Left hindlimb (tissue), 1 donor: ENCODE measurements at regions not wholly inside any gene's neighbourhood (a gene's known extent, or its start where the extent isn't known, plus 50 kb on each side); places are given as distances from the start of the nearest gene placed in this dataset.
A peak's percentile ranks its signal among the peaks of the same experiment; 100 is the strongest.

Experiments
- DNase-seq: peaks from one replicate; pipeline ENCODE4 v3.0.0-alpha.2; 2018

DNA sequence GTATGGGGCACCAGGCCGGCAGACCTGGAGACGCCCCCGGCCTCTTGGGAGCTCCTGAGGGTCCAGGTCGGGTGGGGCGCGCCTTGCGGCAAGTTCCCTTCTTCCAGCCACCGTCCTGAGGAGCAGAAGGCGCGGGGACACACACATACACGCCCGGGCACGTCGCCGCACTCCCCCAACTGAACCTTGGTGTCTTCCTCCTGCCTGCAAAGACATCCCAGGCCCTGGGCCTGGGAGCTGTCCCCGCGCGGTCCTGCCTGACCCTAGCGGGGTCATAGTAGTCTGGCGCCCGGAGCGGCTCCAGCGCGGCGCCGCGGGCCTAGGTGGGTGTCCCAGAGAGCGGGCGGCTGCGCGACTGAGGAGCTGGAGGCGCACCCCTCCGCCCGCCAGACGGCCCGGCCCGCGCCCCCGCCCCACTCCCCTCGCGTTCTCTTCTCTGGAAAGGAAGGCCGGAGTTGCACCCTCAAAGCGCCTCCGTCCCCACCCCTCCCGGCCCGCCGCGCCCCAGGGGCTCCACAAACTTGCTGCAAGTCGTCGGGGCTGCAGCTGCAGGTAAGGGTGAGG is 185.9 kb upstream of the LINGO1 start:
- no peak for DNase-seq

GRCh38 chr15:77817434-77817833 is 184.7 kb upstream of the LINGO1 start:
- DNase-seq: no peak

DNA sequence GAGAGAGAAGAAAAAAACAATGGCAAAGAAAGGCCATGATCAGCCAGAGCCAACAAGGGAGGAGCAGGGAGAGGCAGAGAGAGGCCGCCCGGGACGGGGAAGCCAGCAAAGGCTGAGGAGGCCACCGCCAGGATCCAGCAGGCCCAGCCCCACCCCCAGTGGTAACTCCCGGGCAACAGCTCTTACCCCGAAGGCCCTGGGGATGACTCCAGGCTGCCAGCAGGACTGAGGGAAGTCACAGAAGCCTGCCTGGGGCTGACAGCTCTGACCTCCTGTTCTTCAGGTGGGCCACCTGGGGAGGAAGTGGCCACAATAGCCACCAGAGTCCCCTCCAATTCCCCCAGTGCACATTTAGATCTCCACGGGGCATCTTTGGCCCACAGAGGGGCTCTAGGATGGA is 184.3 kb upstream of the LINGO1 start:
- no peak for DNase-seq

- no peak for DNase-seq
Observed at GRCh38 chr15:77815015-77815414, 182.3 kb upstream of the LINGO1 start.

DNA sequence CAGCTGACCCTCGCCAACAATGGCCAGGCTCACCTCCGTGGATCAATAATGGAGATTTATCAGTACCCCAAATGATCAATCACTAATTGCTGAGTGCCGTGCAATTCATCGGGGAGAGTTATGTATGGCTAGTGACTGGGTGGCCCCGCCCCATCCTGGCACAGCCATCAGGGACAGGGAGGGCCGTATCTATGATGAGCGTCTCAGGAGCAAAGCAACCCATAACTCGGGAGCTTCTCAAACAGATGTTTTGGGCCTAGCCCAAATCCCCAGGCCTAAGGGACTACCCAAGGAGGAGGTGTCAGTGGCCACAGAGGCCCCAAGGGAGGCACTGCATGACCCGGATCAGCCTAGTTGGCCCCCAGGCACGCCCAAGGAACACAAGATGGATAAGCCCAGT is 180.0 kb upstream of the LINGO1 start:
- DNase-seq: no peak

DNA sequence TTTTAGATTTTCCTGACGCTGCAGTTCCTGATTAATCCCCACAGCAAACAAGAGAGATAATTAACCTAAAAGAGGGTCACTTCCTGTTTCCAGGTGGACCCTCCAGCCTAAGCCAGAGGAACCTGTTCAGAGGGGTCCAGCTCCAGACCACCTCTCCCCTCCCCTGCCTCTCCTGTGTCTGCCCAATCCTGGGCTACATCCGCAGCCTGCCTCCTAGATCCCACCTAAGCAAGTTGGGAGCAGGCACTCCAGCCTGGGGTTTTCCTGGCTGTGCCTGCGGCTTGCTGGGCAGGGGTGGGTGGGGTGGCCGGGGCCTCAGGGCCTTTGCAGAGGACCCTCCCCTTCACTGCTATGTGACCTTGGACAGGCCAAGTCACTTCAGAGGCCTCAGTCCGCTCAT is 178.6 kb upstream of the LINGO1 start:
- no peak for DNase-seq

- peak; percentile 78 for DNase-seq
Observed at GRCh38 chr15:77810130-77810571, 177.4 kb upstream of the LINGO1 start.

- DNase-seq: no peak
Observed at GRCh38 chr15:77808581-77809177, 176.0 kb upstream of the LINGO1 start.

- no peak for DNase-seq
Observed at GRCh38 chr15:77808075-77808474, 175.4 kb upstream of the LINGO1 start.

- no peak for DNase-seq
Observed at GRCh38 chr15:77807611-77808010, 174.9 kb upstream of the LINGO1 start.

DNA sequence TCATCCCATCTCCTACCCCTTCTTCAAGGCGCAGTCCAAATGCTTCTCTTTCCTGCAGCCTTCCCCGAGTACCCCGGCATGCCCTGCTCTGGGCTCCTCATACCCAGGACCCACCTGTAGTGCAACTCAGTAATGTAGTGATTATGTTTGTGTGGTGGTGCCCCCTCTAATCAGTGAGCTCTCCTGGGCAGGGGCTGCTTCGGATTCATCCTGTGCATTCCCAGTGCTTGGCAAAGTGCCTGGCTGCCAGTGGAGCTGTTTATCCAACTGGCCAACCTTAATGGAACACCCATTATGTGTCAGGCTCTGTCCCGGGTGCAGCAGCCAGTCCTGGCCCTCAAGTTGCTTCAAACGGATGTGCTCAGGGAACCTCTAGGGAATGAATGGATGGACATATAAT is 174.4 kb upstream of the LINGO1 start:
- no peak for DNase-seq

DNA sequence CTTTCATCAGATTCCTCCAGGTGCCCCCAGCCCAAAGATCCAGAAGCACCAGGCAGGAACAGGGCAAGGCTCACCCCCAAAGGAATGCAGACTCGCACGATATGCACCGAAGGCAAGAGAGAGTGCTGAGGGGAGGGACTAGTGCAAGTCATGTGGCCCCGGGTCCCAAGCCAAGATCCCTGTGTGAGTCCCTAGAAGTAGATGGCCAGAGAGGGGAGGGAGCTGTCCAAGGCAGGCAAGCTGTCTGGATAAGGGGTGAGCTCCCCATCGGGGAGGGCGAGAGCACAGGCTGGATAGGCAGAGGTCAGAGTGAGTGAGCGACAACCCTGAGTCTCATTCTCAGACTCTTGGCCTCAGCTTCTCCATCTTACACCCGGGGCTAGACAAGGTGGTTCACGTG is 171.5 kb upstream of the LINGO1 start:
- no peak for DNase-seq

- DNase-seq: no peak
Observed at GRCh38 chr15:77803487-77803886, 170.8 kb upstream of the LINGO1 start.

DNA sequence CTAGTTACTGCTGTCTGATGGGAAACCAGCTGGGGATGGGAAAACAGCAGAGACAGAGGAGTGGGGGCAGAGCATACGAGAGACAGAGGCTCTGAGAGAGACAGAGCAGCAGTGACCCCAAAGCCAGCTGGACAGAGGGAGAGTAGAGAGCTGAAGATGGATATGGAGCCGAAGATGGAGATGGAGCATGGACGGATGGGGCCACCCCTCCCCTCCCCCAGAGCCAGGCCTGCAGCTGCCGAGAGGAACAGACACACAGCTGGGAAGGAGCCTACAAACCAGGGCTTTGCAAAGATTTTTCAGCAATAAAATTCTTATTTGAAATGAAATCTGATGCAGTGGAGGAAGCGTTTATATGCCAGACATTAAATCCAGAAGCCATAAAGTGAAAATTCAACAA is 167.6 kb upstream of the LINGO1 start:
- no peak for DNase-seq

DNA sequence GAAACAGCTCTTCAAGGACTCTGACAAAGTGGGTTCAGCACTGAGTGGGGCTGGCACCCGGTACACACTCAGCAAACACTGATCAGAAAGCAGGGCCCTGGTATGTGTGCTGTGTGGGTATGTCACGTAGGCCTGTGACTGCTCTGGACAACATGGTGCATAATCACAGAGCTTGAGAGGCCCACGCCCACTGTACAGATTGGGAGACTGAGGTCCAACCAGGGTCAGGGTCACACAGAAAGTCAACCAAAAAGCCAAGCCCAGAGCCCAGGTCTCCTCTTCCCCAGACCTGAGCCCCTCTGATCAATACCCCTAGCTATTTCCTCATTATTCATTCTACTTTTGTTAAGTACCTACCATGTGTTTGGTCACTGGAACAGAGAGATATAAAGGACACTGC is 166.1 kb upstream of the LINGO1 start:
- no peak for DNase-seq

- DNase-seq: no peak
Observed at GRCh38 chr15:77798151-77798835, 165.6 kb upstream of the LINGO1 start.

DNA sequence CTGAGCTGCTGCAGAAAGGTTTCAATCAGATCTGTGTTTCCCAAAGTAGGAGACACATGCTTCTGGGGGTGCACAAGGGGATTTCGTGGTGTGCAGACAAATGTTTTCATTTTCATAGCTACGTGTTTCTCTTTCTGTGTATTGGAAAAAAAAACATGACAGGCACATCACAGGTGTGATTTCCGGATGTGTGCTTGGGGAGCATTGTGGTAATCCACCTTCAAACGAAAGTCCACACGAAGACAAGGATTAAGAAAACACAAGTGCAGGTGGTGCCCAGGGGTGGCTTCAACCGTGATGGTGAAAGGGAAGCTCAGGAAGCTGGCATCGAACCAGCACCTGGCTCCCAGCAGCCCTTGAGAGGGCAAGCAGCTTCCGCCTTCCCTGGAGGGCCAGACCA is 164.6 kb upstream of the LINGO1 start:
- DNase-seq: no peak

- no peak for DNase-seq
Observed at GRCh38 chr15:77796046-77796729, 163.5 kb upstream of the LINGO1 start.

DNA sequence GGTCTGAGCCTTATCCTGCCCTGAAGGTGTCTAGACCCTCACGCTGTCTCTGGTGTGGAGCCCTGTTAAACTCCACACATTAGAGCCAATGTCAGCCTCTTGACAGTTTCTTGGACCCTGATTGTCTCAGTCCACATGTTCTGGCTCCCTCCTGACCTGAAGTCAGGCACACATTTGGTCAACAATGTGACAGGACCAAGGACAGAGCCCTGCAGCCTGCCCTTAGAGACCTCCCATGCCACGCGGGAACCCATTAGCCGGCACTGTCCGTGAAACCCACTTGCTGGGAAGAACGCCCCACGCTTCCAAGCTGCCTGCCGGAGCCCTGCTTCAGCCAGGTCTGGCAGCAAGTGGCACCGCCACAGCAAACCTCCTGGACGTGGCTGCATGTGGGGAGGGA is 162.7 kb upstream of the LINGO1 start:
- no peak for DNase-seq

DNA sequence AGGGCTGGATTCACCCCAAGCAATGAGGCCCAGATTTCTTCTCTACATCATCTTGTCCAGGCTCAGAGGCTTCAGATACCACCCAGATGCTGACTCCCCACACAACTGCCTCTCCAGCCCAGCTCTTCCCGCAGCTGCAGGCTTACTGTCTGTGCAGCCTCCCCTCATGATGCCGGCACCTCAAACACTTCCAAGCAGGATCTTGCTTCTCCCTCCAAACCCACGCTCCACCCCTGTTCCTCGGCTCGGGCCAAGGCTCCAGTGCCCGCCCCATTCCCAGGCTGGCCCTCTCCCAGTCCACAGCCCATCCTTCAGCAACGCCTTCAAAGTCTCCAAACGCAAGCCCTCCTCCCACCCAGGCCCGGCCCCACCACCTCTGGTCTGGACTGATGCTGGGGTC is 159.2 kb upstream of the LINGO1 start:
- peak; percentile 63 for DNase-seq

DNA sequence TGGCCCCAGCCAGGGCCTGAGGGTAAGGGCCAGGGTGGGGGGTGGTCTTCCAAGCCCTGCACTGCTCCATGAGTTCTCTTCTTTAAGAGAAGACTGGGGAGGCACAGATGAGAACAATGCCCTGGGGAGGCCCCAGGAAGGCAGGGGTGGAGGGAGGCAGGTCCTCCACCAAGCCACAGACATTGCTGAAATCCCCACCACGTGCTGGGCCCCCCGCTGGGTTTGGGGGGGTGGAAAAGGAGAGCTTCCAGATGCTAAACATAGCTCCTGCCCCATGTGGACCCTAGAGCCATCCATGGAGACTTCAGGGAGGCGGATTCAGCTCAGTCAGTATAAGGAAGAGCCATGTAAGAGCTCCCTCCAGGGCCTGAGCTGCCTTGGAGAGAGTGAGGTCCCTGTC is 157.8 kb upstream of the LINGO1 start:
- DNase-seq: no peak

- no peak for DNase-seq
Observed at GRCh38 chr15:77786956-77787355, 154.2 kb upstream of the LINGO1 start.

- DNase-seq: no peak
Observed at GRCh38 chr15:77786181-77786890, 153.6 kb upstream of the LINGO1 start.
